SU-DHL-6 (cell line): ENCODE measurements at regions not wholly inside any gene's neighbourhood (a gene's known extent, or its start where the extent isn't known, plus 50 kb on each side); places are given as distances from the start of the nearest gene placed in this dataset.

Source experiments
- EZH2phosphoT487 ChIP-seq: fragments of 200-600 bp; sonication (generic), shearing (Covaris generic); conservative IDR thresholded peaks from 2 replicates; pipeline ENCODE4 v1.6.1; 2018; ENCODE audit warnings: mild to moderate bottlenecking, antibody characterized with exemption, low read length, moderate library complexity, mixed read lengths
- TF ChIP-seq, protein P1 (sequence below): fragments of 200-600 bp; sonication (generic); IDR thresholded peaks from one replicate; pipeline ENCODE4 v1.5.1; 2017; ENCODE audit warnings: antibody characterized with exemption, mild to moderate bottlenecking, low read length, moderate library complexity; ENCODE audit not compliant: insufficient read depth, poor library complexity, severe bottlenecking

DNA sequence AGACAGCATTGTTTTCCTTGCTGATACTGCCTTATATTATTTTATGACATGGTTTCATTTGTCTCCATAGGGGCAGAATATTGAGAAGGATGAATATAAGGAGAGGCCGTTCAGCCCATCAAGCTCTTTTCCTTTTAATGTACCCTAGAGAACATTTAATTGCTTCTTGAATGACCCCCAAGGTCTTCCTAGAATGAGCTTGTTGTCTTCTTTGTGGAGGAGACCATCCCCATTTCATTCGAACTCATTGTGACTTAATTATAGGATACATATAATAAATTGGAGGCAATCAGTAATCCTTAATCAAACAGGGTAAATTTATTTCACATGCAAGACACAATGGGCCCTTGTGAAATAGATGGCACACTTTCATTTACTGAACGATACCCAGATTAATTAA is 231.3 kb downstream of the MDFIC start:
- TF ChIP-seq, protein P1, sequence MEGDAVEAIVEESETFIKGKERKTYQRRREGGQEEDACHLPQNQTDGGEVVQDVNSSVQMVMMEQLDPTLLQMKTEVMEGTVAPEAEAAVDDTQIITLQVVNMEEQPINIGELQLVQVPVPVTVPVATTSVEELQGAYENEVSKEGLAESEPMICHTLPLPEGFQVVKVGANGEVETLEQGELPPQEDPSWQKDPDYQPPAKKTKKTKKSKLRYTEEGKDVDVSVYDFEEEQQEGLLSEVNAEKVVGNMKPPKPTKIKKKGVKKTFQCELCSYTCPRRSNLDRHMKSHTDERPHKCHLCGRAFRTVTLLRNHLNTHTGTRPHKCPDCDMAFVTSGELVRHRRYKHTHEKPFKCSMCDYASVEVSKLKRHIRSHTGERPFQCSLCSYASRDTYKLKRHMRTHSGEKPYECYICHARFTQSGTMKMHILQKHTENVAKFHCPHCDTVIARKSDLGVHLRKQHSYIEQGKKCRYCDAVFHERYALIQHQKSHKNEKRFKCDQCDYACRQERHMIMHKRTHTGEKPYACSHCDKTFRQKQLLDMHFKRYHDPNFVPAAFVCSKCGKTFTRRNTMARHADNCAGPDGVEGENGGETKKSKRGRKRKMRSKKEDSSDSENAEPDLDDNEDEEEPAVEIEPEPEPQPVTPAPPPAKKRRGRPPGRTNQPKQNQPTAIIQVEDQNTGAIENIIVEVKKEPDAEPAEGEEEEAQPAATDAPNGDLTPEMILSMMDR = no peak
- no peak for TF ChIP-seq EZH2phosphoT487
